Left ventricle myocardium inferior (tissue), 1 donor: ENCODE measurements at regions not wholly inside any gene's neighbourhood (a gene's known extent, or its start where the extent isn't known, plus 50 kb on each side); places are given as distances from the start of the nearest gene placed in this dataset.

Experiments
- DNase-seq: peaks from one replicate; pipeline ENCODE4 v3.0.0-alpha.2; 2020
- H3K27ac ChIP-seq: fragments of 200-600 bp; replicated peaks from 2 replicates; pipeline ENCODE4 v1.8.0; 2021
- H3K27me3 ChIP-seq: fragments of 200-600 bp; 2 replicates; pipeline ENCODE4 v1.8.0; 2021; ENCODE audit warnings: low read depth
- H3K36me3 ChIP-seq: fragments of 200-600 bp; 2 replicates; pipeline ENCODE4 v1.8.0; 2021
- H3K4me1 ChIP-seq: fragments of 200-600 bp; 2 replicates; pipeline ENCODE4 v1.8.0; 2021
- H3K4me3 ChIP-seq: fragments of 200-600 bp; 2 replicates; pipeline ENCODE4 v1.8.0; 2021; ENCODE audit warnings: mild to moderate bottlenecking, moderate library complexity
- H3K9me3 ChIP-seq: fragments of 200-600 bp; replicated peaks from 2 replicates; pipeline ENCODE4 v1.8.0; 2021
- CTCF ChIP-seq: fragments of 200-600 bp; IDR thresholded peaks from 2 replicates; pipeline ENCODE4 v1.8.0; 2021; ENCODE audit warnings: antibody characterized with exemption, mild to moderate bottlenecking, borderline replicate concordance
- intact Hi-C: fragments of 100-400 bp; cut with micrococcal nuclease; formaldehyde crosslinking; loops from one replicate; pipeline ENCODE4 v1.11.0; 2022
- donor health status: DM: no; HTN: yes; CAD: no; lungs with severe emphysema.

- intact Hi-C loops: no loop called here
- no peak overlapping the region for H3K27ac ChIP-seq
- H3K27me3 ChIP-seq: peaks cover 20% of the 10 kb centered on the region
- no peak for TF ChIP-seq CTCF
- H3K36me3 ChIP-seq: no peaks in the 10 kb centered on the region
- no peaks in the 10 kb centered on the region for H3K4me1 ChIP-seq
- no peaks in the 10 kb centered on the region for H3K9me3 ChIP-seq
- no peak overlapping the region for H3K4me3 ChIP-seq
- no peak for DNase-seq
These were observed 92.6 kb upstream of the MVB12B start for GRCh38 chr9:126233913-126234525.

- Histone ChIP-seq H3K4me1 (no peaks in the 10 kb centered on the region), H3K36me3 (no peaks in the 10 kb centered on the region), H3K27ac (no peak overlapping the region), H3K9me3 (no peaks in the 10 kb centered on the region), H3K4me3 (no peak overlapping the region), H3K27me3 (peaks cover 13% of the 10 kb centered on the region)
- TF ChIP-seq CTCF: no peak
- DNase-seq: no peak
- intact Hi-C loops: no loop called here
These were observed 91.8 kb upstream of the MVB12B start for GRCh38 chr9:126234681-126235335.

- Histone ChIP-seq H3K9me3 (no peaks in the 10 kb centered on the region), H3K27ac (no peak overlapping the region), H3K4me3 (no peak overlapping the region), H3K4me1 (no peaks in the 10 kb centered on the region), H3K27me3 (peaks cover 5% of the 10 kb centered on the region), H3K36me3 (no peaks in the 10 kb centered on the region)
- no peak for TF ChIP-seq CTCF
- intact Hi-C loops: no loop called here
- no peak for DNase-seq
These were observed 91.0 kb upstream of the MVB12B start for GRCh38 chr9:126235336-126236243.

- Histone ChIP-seq H3K9me3 (no peaks in the 10 kb centered on the region), H3K27ac (no peak overlapping the region), H3K36me3 (no peaks in the 10 kb centered on the region), H3K4me3 (no peak overlapping the region), H3K27me3 (peaks cover 3% of the 10 kb centered on the region), H3K4me1 (no peaks in the 10 kb centered on the region)
- DNase-seq: no peak
- TF ChIP-seq CTCF: no peak
- intact Hi-C loops: no loop called here
These were observed 90.4 kb upstream of the MVB12B start for GRCh38 chr9:126236273-126236672.

GRCh38 chr9:126238415-126238814, 88.2 kb upstream of the MVB12B start:
- Histone ChIP-seq H3K4me3 (no peak overlapping the region), H3K4me1 (no peaks in the 10 kb centered on the region), H3K36me3 (no peaks in the 10 kb centered on the region), H3K27me3 (peaks cover 3% of the 10 kb centered on the region), H3K9me3 (peaks cover 10% of the 10 kb centered on the region), H3K27ac (no peak overlapping the region)
- no peak for DNase-seq
- intact Hi-C loops: no loop called here
- no peak for TF ChIP-seq CTCF
